ENCODE measurements at regions not wholly inside any gene's neighbourhood (a gene's known extent, or its start where the extent isn't known, plus 50 kb on each side); places are given as distances from the start of the nearest gene placed in this dataset.

GRCh38 chr7:142598297-142598696, 151.0 kb upstream of the PRSS1 start:
- DNase-seq (ENCODE audit: low spot score in 2 of 2, unreplicated experiment in 2 of 2): no peak
- peaks cover 45% of the 10 kb centered on the region for H3K27me3 Mint-ChIP-seq (ENCODE audit: low read depth)
- H3K9me3 Mint-ChIP-seq: no peaks in the 10 kb centered on the region
- TF ChIP-seq CTCF (IDR thresholded peaks at IDR 0.05; ENCODE audit: unreplicated experiment): no peak
- H3K36me3 Mint-ChIP-seq: no peaks in the 10 kb centered on the region
- no peak overlapping the region for H3K27ac Mint-ChIP-seq
- H3K4me3 Mint-ChIP-seq: no peak overlapping the region
- no peaks in the 10 kb centered on the region for H3K4me1 Mint-ChIP-seq

- H3K4me1 Mint-ChIP-seq: no peaks in the 10 kb centered on the region
- DNase-seq (ENCODE audit: low spot score in 2 of 2, unreplicated experiment in 2 of 2): no peak
- peaks cover 43% of the 10 kb centered on the region for H3K27me3 Mint-ChIP-seq (ENCODE audit: low read depth)
- H3K9me3 Mint-ChIP-seq: no peaks in the 10 kb centered on the region
- H3K27ac Mint-ChIP-seq: no peak overlapping the region
- no peaks in the 10 kb centered on the region for H3K36me3 Mint-ChIP-seq
- no peak overlapping the region for H3K4me3 Mint-ChIP-seq
- TF ChIP-seq CTCF (IDR thresholded peaks at IDR 0.05; ENCODE audit: unreplicated experiment): no peak
These were observed 151.7 kb upstream of the PRSS1 start for GRCh38 chr7:142597547-142597946.

- Mint-ChIP-seq H3K4me3 (no peak overlapping the region), H3K4me1 (no peaks in the 10 kb centered on the region), H3K27me3 (ENCODE audit: low read depth) (peaks cover 33% of the 10 kb centered on the region), H3K9me3 (no peaks in the 10 kb centered on the region), H3K27ac (no peak overlapping the region), H3K36me3 (no peaks in the 10 kb centered on the region)
- DNase-seq (ENCODE audit: low spot score in 2 of 2, unreplicated experiment in 2 of 2): no peak
- no peak for TF ChIP-seq CTCF (IDR thresholded peaks at IDR 0.05; ENCODE audit: unreplicated experiment)
These were observed 153.3 kb upstream of the PRSS1 start for GRCh38 chr7:142595816-142596516.

GRCh38 chr7:142594078-142594477, 155.2 kb upstream of the PRSS1 start:
- Mint-ChIP-seq H3K9me3 (no peaks in the 10 kb centered on the region), H3K36me3 (no peaks in the 10 kb centered on the region), H3K27me3 (ENCODE audit: low read depth) (peaks cover 27% of the 10 kb centered on the region), H3K27ac (no peak overlapping the region), H3K4me1 (no peaks in the 10 kb centered on the region), H3K4me3 (no peak overlapping the region)
- no peak for TF ChIP-seq CTCF (IDR thresholded peaks at IDR 0.05; ENCODE audit: unreplicated experiment)
- DNase-seq (ENCODE audit: low spot score in 2 of 2, unreplicated experiment in 2 of 2): no peak

- Mint-ChIP-seq H3K36me3 (no peaks in the 10 kb centered on the region), H3K27me3 (ENCODE audit: low read depth) (peaks cover 22% of the 10 kb centered on the region), H3K4me1 (no peaks in the 10 kb centered on the region), H3K4me3 (no peak overlapping the region), H3K9me3 (no peaks in the 10 kb centered on the region), H3K27ac (no peak overlapping the region)
- TF ChIP-seq CTCF (IDR thresholded peaks at IDR 0.05; ENCODE audit: unreplicated experiment): no peak
- DNase-seq (ENCODE audit: low spot score in 2 of 2, unreplicated experiment in 2 of 2): no peak
These were observed 156.2 kb upstream of the PRSS1 start for GRCh38 chr7:142593106-142593505.

- Mint-ChIP-seq H3K9me3 (no peaks in the 10 kb centered on the region), H3K27me3 (ENCODE audit: low read depth) (peaks cover 17% of the 10 kb centered on the region), H3K36me3 (no peaks in the 10 kb centered on the region), H3K27ac (no peak overlapping the region), H3K4me1 (no peaks in the 10 kb centered on the region), H3K4me3 (no peak overlapping the region)
- no peak for DNase-seq (ENCODE audit: low spot score in 2 of 2, unreplicated experiment in 2 of 2)
- TF ChIP-seq CTCF (IDR thresholded peaks at IDR 0.05; ENCODE audit: unreplicated experiment): no peak
These were observed 156.6 kb upstream of the PRSS1 start for GRCh38 chr7:142592664-142593063.

All from mesothelial cell of epicardium (in vitro differentiated cells).